ENCODE measurements at regions not wholly inside any gene's neighbourhood (a gene's known extent, or its start where the extent isn't known, plus 50 kb on each side); places are given as distances from the start of the nearest gene placed in this dataset.

DNA sequence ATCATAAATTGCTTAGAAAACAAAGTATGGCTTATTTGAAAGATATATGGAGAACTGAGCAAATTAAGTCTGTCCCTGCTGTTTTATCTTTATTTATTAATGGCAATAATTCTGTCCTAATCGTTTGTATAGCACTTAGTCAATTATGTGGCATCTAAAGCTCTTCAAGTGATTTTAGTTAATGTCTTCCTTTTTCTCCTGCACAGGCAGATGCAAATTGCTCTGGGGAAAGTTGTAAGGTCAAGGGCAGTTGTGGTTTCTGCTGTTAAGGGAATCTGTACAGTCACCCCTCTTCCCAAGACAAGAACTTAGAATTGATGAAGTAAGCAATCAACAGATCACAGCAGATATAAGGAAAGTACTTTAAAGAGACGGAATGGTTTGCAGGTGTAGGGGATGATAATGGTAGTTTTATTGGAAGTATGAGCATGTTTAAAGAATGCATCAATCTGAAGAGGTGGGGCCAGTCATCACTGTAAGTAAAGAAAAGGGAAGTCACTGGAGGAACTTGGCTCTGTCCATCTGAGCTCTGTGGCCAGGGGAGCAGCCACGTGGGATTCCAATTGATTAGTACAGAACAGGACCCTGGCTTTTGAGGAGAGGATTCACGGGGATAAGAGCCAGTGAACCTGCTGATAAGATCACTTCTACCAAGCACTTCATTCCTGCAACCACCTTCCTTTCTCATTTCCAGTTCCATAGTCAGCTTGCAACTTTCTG, 116.0 kb upstream of the KCNJ6 start:
- H3K4me3 ChIP-seq (ENCODE audit: low read depth in 1 of 3, low read length in 3 of 3) = no peak overlapping the region
- 37% methylated on average over 4 of the region's 4 CpGs for WGBS
- no peaks in the 10 kb centered on the region for H3K9me3 ChIP-seq (ENCODE audit: control insufficient read depth in 4 of 4, low read length in 3 of 4)
- peaks cover 0 to 9% (median 1%) of the 10 kb centered on the region in 4 donors for H3K27me3 ChIP-seq (ENCODE audit: control insufficient read depth in 4 of 4, insufficient read depth in 4 of 4, low read length in 3 of 4)
- no peaks in the 10 kb centered on the region for H3K4me1 ChIP-seq (ENCODE audit: control insufficient read depth in 4 of 4, insufficient read depth in 4 of 4, low read length in 3 of 4)
- H3K27ac ChIP-seq (ENCODE audit: low read depth in 1 of 2, low read length in 2 of 2) = no peak overlapping the region
- no peak for DNase-seq (ENCODE audit: low spot score)
- H3K9ac ChIP-seq (ENCODE audit: low read depth in 1 of 2, low read length in 2 of 2) = no peak overlapping the region
- H3K36me3 ChIP-seq (ENCODE audit: control insufficient read depth in 4 of 4, insufficient read depth in 3 of 4, low read depth in 1 of 4, low read length in 3 of 4) = no peaks in the 10 kb centered on the region
- TF ChIP-seq NR2F2 (IDR thresholded peaks at IDR 0.05) (no peak), YY1 (IDR thresholded peaks at IDR 0.05) (no peak), HNF4G (IDR thresholded peaks at IDR 0.05) (no peak), FOXA2 (IDR thresholded peaks at IDR 0.05) (no peak), FOXA1 (IDR thresholded peaks at IDR 0.05) (no peak), SP1 (IDR thresholded peaks at IDR 0.05) (no peak), RXRA (IDR thresholded peaks at IDR 0.05) (no peak), JUND (IDR thresholded peaks at IDR 0.05) (no peak), TAF1 (conservative IDR thresholded peaks at IDR 0.05) (no peak)
- TF ChIP-seq, protein P1, sequence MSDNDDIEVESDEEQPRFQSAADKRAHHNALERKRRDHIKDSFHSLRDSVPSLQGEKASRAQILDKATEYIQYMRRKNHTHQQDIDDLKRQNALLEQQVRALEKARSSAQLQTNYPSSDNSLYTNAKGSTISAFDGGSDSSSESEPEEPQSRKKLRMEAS (IDR thresholded peaks at IDR 0.05) = no peak
- TF ChIP-seq, protein P2, sequence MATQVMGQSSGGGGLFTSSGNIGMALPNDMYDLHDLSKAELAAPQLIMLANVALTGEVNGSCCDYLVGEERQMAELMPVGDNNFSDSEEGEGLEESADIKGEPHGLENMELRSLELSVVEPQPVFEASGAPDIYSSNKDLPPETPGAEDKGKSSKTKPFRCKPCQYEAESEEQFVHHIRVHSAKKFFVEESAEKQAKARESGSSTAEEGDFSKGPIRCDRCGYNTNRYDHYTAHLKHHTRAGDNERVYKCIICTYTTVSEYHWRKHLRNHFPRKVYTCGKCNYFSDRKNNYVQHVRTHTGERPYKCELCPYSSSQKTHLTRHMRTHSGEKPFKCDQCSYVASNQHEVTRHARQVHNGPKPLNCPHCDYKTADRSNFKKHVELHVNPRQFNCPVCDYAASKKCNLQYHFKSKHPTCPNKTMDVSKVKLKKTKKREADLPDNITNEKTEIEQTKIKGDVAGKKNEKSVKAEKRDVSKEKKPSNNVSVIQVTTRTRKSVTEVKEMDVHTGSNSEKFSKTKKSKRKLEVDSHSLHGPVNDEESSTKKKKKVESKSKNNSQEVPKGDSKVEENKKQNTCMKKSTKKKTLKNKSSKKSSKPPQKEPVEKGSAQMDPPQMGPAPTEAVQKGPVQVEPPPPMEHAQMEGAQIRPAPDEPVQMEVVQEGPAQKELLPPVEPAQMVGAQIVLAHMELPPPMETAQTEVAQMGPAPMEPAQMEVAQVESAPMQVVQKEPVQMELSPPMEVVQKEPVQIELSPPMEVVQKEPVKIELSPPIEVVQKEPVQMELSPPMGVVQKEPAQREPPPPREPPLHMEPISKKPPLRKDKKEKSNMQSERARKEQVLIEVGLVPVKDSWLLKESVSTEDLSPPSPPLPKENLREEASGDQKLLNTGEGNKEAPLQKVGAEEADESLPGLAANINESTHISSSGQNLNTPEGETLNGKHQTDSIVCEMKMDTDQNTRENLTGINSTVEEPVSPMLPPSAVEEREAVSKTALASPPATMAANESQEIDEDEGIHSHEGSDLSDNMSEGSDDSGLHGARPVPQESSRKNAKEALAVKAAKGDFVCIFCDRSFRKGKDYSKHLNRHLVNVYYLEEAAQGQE (IDR thresholded peaks at IDR 0.05) = no peak
- TF ChIP-seq, protein P3, sequence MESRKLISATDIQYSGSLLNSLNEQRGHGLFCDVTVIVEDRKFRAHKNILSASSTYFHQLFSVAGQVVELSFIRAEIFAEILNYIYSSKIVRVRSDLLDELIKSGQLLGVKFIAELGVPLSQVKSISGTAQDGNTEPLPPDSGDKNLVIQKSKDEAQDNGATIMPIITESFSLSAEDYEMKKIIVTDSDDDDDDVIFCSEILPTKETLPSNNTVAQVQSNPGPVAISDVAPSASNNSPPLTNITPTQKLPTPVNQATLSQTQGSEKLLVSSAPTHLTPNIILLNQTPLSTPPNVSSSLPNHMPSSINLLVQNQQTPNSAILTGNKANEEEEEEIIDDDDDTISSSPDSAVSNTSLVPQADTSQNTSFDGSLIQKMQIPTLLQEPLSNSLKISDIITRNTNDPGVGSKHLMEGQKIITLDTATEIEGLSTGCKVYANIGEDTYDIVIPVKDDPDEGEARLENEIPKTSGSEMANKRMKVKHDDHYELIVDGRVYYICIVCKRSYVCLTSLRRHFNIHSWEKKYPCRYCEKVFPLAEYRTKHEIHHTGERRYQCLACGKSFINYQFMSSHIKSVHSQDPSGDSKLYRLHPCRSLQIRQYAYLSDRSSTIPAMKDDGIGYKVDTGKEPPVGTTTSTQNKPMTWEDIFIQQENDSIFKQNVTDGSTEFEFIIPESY (IDR thresholded peaks at IDR 0.05) = no peak
- TF ChIP-seq, protein P4, sequence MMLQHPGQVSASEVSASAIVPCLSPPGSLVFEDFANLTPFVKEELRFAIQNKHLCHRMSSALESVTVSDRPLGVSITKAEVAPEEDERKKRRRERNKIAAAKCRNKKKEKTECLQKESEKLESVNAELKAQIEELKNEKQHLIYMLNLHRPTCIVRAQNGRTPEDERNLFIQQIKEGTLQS (IDR thresholded peaks at IDR 0.05) = no peak

DNA sequence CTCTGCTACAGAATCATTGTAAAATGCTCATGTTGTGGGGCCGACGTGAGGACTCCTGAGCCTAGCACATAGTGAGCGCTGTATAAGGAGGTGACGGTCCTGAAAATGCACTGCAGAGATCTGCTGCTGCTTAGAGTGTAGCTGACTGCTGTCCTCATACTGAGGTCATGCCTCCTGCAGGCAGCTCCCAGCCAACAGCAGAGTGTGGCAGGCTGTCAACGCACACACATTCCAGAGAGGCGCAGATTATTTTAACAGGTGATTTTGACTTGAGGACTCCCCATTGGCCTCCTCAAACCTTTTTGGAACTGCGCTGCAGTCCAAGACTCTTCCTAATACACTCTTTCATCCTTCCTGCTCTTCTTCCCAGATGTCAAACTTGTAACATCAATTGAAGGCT, 119.8 kb upstream of the KCNJ6 start:
- TF ChIP-seq YY1 (IDR thresholded peaks at IDR 0.05) (no peak), HNF4G (IDR thresholded peaks at IDR 0.05) (no peak), NR2F2 (IDR thresholded peaks at IDR 0.05) (no peak), SP1 (IDR thresholded peaks at IDR 0.05) (no peak), HNF4A (conservative IDR thresholded peaks at IDR 0.05) (no peak)
- TF ChIP-seq, protein P4 (IDR thresholded peaks at IDR 0.05) = no peak
- TF ChIP-seq, protein P2 (IDR thresholded peaks at IDR 0.05) = no peak
- TF ChIP-seq, protein P5, sequence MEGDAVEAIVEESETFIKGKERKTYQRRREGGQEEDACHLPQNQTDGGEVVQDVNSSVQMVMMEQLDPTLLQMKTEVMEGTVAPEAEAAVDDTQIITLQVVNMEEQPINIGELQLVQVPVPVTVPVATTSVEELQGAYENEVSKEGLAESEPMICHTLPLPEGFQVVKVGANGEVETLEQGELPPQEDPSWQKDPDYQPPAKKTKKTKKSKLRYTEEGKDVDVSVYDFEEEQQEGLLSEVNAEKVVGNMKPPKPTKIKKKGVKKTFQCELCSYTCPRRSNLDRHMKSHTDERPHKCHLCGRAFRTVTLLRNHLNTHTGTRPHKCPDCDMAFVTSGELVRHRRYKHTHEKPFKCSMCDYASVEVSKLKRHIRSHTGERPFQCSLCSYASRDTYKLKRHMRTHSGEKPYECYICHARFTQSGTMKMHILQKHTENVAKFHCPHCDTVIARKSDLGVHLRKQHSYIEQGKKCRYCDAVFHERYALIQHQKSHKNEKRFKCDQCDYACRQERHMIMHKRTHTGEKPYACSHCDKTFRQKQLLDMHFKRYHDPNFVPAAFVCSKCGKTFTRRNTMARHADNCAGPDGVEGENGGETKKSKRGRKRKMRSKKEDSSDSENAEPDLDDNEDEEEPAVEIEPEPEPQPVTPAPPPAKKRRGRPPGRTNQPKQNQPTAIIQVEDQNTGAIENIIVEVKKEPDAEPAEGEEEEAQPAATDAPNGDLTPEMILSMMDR (IDR thresholded peaks at IDR 0.05; ENCODE audit: low read depth, low read length, missing input control) = no peak
- WGBS = 81% methylated on average over 7 of the region's 7 CpGs
- no peak for DNase-seq (ENCODE audit: low spot score)
- no peaks in the 10 kb centered on the region for H3K9me3 ChIP-seq (ENCODE audit: control insufficient read depth in 4 of 4, low read length in 3 of 4)
- no peak overlapping the region for H3K9ac ChIP-seq (ENCODE audit: low read depth in 1 of 2, low read length in 2 of 2)
- peaks cover 0 to 2% (median 0%) of the 10 kb centered on the region in 4 donors for H3K27me3 ChIP-seq (ENCODE audit: control insufficient read depth in 4 of 4, insufficient read depth in 4 of 4, low read length in 3 of 4)
- H3K4me3 ChIP-seq (ENCODE audit: low read depth in 1 of 3, low read length in 3 of 3) = no peak overlapping the region
- no peaks in the 10 kb centered on the region for H3K36me3 ChIP-seq (ENCODE audit: control insufficient read depth in 4 of 4, insufficient read depth in 3 of 4, low read depth in 1 of 4, low read length in 3 of 4)
- H3K27ac ChIP-seq (ENCODE audit: low read depth in 1 of 2, low read length in 2 of 2) = no peak overlapping the region
- no peaks in the 10 kb centered on the region for H3K4me1 ChIP-seq (ENCODE audit: control insufficient read depth in 4 of 4, insufficient read depth in 4 of 4, low read length in 3 of 4)
